ENCODE measurements at regions not wholly inside any gene's neighbourhood (a gene's known extent, or its start where the extent isn't known, plus 50 kb on each side); places are given as distances from the start of the nearest gene placed in this dataset.

DNA sequence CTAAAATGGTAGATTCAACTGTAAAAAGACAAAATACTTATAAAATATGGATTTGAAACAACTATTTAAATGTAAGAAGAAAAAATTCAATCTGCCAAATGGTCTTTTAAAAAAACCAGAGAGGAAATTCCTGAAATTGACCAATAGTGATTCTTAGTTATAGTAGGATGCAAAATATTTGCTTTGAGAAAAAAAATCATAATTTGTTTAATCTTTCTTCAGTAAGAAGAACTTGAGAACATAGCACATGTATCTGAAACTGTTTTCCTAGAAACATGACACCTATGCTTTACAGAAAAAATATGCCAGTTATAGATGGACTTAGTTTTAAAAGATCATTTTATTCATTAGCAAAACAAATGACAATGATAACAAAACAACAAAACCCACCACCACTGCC, 186.9 kb upstream of the CD180 start:
- no peak for DNase-seq

DNA sequence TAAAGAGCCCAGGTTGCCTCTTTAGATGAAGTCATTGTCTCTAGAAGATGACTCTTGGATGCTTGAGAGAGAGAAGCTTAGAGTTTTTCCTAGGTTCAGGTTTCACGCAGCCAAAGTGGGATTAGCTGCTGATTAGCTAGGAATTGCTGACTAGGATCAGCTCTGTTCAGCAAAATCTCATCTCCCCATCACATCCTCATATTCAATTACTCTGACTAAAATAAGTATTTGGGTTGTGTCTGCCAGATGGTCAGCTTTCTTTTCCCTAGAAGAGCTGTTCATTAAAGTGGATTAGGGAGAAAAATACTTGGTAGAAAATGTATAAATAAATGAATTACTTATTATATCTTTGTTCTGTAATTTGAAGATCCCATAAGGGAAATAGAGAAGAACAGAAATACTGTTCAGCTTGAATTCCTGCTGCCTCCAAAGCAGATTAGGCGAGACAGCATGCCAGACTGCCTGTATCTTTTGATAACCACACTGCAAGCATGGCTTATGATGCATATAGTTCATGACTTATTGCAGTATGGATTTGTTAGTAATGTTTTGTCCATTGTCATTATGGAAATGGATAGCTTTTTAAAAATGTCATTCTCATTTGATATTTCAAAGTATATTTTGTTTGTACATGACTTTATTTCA, 184.8 kb upstream of the CD180 start:
- no peak for DNase-seq

- DNase-seq = no peak
Measured at GRCh38 chr5:67380431-67380830, 183.8 kb upstream of the CD180 start.

DNA sequence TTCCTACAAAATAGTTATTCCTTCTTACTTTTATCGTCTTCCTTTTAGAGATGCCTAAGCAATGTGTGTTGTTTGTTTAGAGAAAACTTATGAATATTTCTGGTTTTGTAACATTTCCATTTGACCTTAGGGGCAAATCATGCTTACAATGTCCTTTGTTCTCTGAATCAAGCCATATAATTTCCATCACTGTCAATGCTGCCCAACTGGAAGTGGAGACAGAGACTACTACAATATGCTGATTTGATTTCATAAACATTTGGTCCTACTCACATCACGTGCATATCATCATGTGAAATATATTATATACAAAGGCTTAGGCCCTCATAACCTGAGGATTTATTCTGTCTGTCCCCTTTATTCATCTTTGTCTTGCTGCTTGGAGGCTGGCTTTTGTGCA, 183.2 kb upstream of the CD180 start:
- DNase-seq = no peak

DNA sequence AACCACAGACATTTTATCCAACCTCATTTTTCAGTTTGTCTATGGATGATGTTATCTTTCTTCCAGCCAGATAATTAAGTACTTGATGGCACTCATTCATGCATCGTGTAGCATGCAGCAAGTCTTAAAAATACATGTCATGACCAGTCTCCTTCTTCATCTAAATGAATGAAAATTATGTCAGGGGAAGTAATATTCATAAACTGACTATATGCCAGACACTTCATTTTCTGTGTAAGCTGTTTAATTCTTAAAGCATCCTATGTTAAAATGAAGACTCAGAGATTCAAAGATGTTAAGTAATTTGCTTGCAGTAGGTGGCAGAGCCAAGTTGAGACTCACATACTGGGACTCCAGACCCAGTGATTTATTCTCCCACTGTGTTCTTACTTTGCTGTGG, 181.7 kb upstream of the CD180 start:
- DNase-seq = no peak

DNA sequence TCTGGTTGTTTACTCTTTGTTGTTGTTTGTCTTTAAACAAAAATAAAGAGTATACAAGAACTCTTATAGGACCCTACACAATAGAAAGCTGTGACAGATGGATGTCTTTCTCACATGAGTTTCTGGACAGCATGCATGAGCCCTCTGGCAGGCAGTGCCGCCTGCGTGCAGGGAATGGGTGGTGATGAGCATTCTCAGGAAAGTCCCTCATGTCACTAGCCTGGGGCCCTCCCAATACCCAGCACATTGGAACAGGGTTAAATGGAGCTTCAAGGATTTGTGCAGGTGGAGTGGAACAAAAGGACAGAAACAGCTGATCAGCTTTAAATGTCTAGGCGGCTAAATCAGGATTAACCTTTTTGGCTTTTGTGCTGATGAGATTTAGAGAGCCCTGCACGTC, 181.0 kb upstream of the CD180 start:
- no peak for DNase-seq

- DNase-seq = no peak
Measured at GRCh38 chr5:67375606-67376005, 179.0 kb upstream of the CD180 start.

- DNase-seq = no peak
Measured at GRCh38 chr5:67374378-67374777, 177.8 kb upstream of the CD180 start.

DNA sequence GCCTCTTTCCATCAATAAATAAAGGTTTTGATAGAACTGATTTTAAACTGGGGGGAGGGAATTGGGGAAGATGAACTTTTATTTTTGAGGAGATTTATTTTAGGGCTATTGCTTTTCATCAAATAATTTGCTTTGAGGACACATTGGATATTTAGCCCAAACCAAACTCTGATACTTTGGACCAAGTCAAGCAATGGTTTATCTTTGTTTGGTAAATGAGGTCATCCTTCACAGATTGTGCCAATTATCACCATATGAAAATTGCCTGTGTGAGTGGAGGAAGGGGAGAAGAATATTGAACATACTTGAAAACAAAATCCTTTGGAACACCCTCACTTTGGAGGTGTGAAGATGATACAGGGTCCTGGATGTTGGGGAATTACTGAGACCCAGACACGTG, 176.9 kb upstream of the CD180 start:
- DNase-seq = no peak

DNA sequence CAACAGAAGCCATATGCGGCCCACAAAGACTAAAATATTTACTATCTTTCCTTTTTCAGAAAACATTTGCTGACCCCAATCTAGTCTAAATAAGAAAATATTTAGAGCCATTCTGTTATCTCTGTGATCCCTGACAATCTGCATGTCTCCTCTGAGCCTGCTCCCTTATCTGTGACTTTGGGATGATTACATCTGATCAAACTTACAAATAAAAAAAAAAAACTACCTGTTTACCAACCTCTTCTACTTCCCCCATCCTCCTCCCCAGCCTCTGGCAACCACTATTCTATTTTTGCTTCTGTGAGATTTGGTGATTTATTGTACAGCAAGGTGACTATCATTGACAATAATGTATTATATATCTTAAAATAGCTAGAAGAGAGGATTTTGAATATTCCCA, 176.3 kb upstream of the CD180 start:
- no peak for DNase-seq

GRCh38 chr5:67371924-67372323, 175.3 kb upstream of the CD180 start:
- DNase-seq = no peak

GRCh38 chr5:67366691-67367395, 170.2 kb upstream of the CD180 start:
- no peak for DNase-seq

DNA sequence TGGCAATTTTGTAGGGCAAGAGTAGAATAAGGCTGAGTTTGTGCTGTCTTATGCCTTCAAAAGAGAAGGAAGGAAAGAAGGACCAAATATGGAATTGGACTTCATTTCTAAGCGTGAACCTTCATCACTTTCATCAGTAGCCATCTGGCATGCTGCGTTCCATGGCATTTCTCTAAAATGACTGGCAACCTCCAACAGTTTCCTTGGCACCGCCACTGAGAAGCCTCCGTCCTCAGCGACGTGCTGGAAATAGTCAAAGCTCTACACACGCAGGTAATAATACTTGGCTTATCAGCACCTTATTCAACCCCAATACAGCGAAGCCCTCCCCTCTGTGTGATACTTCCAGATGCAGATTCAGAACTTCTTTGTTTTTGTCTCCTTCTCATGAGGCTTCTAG, 169.7 kb upstream of the CD180 start:
- DNase-seq = no peak

DNA sequence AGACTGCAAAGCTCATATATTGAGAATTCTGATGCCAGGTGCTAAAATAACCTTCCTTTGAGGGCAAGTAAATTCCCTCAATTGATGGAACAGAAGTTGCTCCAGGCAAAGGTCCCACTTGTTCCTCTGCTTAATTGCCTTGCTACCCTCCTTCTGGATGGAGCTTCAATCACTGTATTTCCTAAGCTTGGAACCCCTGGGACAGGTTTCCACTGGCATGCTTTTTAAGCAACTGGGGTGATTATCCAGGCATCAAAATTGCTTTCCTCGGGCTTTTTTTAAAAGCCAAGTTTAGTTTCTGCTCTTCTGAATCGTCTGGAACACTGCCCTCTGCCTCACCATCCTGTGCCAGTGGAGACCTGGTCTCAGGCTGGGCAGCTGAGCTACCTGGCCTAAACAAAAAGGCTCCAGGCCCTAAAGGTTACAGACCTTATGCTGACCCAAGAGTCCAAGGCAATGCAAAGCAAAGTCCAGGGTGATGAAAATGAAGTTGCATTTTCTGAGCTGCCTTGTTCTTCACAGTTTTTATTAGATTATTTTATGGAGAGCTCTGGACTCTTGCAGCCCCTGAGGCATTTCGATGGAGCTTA, 167.9 kb upstream of the CD180 start:
- no peak for DNase-seq

DNA sequence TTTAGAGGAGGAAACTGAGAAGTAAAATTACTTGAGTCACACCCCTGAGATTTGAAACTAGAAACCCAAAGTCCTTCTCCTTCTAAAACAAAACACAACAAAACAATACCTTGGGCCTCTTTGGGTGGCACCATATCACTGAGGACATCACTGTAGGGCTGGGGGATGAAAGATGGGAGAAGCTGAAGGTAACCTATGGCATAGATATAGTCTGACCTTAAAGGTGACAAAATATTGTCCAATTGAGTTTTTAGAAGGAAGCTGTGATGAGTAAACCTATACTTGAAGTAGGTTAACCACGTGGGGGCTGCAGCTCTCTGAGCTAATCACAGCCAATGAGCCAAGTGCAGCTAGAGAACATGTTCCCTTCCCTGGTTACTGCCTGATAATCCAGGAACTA, 167.4 kb upstream of the CD180 start:
- no peak for DNase-seq

- DNase-seq = no peak
Measured at GRCh38 chr5:67363180-67363709, 166.6 kb upstream of the CD180 start.

DNA sequence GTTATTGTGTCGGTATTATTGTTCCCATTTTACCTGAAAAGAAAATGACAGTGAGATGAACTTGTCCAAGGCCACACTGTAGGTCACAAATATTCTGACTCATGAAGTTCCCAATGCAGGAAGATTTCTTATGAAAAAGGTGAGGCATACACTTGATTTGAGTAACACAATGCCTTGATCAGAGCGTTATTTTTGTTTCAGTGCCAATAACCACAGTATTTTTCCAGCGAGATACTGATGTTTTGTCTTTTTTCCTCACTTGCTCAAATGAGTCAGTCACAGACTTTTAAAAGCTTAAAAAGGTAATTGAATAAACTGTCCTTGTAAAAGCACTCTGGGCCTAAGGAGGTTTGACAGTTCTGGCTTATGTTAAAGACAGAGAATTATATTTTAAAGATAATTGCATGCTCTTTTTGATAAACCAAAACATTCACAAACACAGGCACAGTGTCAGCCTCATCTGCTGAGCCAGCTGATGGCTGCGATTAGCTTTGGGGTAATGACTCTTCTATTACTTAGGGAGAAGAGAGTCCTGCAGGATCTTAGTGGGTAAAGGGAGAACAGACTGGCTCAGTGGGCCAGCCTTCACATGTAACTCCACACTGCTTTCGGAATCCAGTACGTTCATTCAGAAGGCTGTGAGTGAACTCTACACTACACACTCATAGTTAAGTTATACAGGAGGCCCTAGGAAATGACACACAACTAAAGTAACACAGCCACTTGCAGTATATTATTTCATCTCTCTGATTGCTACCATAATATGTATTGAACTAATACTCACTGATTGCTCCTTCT, 165.5 kb upstream of the CD180 start:
- DNase-seq = no peak

DNA sequence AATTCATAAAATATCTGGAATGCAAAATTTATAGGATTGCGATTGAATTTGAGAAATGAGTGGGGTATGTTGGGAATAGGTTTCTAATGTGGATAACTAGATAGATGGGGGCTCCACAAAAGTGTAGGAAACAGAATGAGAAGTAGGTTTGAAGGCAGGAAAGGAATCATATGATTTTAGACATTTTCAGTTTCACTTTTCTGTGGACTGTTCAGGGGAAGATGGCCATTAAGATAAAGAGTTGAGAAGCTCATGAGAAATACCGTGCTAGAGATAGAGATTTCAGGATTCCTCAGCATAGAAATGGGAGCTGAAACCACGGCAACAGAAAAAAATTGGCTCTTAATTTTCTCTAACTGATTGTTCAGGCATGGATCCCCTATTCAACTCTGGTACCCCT, 163.4 kb upstream of the CD180 start:
- no peak for DNase-seq

DNA sequence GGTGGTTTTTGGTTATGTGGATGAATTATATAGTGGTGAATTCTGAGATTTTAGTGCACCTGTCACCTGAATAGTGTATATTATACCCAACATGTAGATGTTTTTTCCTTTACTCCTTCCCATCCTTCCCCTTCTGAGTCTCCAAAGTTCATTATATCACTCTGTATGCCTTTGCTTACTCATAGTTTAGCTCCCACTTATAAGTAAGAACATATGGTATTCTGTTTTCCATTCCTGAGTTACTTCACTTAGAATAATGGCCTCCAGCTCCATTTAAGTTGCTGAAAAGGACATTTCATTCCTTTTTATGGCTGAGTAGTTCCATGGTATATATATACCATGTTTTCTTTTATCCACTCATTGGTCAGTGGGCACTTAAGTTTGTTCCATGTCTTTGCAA, 161.6 kb upstream of the CD180 start:
- DNase-seq = no peak

DNA sequence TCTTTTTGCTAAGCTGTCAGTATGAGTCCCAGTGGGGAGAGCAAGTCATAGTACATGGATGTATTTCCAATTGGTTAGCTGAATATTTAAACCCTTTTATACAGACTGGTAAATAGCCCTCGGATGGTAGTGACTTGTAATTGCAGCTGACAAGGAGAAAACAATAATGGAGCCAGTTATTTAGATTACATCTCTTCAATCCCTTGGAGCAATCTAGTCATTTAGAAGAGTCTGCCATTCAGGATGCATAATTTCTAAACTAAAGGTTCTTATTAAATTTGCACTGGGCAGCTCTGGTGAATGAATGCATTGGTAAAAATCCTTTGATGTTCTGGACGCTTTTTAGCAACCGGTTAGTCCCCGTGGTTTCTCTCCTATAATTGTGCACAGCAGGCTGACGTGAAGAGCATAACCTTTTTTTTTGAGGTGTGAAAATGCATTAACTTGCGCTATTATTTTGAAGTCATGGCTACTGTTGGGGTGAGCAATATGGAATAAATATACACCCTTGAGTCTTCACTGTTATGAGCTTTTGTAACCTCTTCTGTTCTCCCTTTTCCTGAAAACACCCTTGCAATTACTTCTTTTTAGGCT, 158.6 kb upstream of the CD180 start:
- no peak for DNase-seq

DNA sequence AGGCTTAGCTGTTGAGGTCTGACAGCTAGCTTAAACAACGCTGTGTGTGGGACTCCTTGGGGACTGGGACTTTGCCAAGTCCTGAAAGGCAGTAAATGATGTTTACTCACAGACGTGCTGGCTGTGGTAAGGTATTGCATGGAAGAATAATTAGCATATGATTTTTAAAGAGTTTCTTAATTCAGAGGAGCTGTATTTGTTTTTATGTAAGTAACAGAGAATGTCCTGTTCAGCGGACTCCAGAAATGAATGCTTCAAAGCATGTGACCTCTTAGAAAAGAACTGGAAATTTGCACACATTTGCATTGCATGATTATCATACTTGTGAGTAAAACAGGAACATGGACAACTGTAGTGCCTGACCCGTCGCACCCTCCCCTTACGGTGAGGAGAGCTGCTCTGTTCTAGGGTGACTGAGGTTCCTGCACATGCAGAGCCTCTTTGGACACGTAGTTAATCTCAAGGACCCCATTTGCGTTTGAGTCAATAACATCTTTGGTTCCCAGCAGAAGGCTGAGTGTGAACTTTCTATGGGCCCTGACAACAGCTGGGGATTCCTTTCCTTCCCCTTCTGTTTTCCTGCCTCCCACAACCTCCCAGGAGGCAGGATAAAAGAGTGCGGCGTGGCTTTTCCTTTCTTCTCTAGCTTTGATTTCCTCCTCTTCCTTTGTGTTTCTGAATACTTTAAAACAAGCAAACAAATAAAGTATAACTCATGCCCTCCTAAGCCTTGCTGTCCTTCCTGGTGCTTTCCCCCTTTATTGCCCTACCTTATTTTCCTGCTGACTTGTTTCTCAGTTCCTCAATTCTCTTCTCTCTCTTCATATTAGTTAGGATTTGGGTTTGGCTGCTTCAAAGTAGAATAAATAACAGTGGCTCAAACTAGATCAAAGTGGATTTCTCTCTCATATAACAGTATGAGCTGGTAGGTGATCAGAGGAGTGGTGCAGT, 157.2 kb upstream of the CD180 start:
- peak; percentile 31 to 33 for DNase-seq
